ENCODE measurements at regions not wholly inside any gene's neighbourhood (a gene's known extent, or its start where the extent isn't known, plus 50 kb on each side); places are given as distances from the start of the nearest gene placed in this dataset.

GRCh38 chrX:9330249-9330982, 134.4 kb upstream of the TBL1X start:
- TF ChIP-seq ELK1 (IDR thresholded peaks at IDR 0.05; ENCODE audit: borderline replicate concordance, low read depth, low read length) (no peak), CTCF (conservative IDR thresholded peaks at IDR 0.05; ENCODE audit: low read depth, low read length) (no peak), FOS (IDR thresholded peaks at IDR 0.05; ENCODE audit: low read depth, low read length) (no peak), CHD1 (IDR thresholded peaks at IDR 0.05; ENCODE audit: low read depth, low read length) (no peak), USF2 (IDR thresholded peaks at IDR 0.05; ENCODE audit: low read depth, low read length) (no peak), MXI1 (IDR thresholded peaks at IDR 0.05; ENCODE audit: borderline replicate concordance, low read depth, low read length) (no peak), BHLHE40 (IDR thresholded peaks at IDR 0.05; ENCODE audit: low read depth, low read length) (no peak), NFE2L2 (IDR thresholded peaks at IDR 0.05; ENCODE audit: low read depth, low read length) (no peak), RCOR1 (IDR thresholded peaks at IDR 0.05; ENCODE audit: insufficient replicate concordance, low read length) (no peak), CEBPB (IDR thresholded peaks at IDR 0.05; ENCODE audit: low read depth, low read length) (no peak), RFX5 (IDR thresholded peaks at IDR 0.05; ENCODE audit: low read depth, low read length) (no peak), MAZ (IDR thresholded peaks at IDR 0.05; ENCODE audit: borderline replicate concordance, low read depth, low read length) (no peak), SMC3 (IDR thresholded peaks at IDR 0.05; ENCODE audit: low read depth, low read length) (no peak), POLR2A (IDR thresholded peaks at IDR 0.05; ENCODE audit: low read depth, low read length) (no peak), MAFK (IDR thresholded peaks at IDR 0.05; ENCODE audit: low read depth, low read length) (no peak), RAD21 (IDR thresholded peaks at IDR 0.05; ENCODE audit: low read length) (no peak)
- no peak for DNase-seq
- Histone ChIP-seq H2AK9ac (replicated peaks; ENCODE audit: low read depth, low read length, poor library complexity) (no peak overlapping the region), H2BK15ac (ENCODE audit: low read depth, low read length) (no peak overlapping the region), H3K18ac (ENCODE audit: low read depth, low read length) (no peak overlapping the region), H3K14ac (replicated peaks; ENCODE audit: low read depth, low read length) (no peak overlapping the region), H2AK5ac (ENCODE audit: low read depth, low read length) (no peak overlapping the region), H2AFZ (replicated peaks; ENCODE audit: low read length, poor library complexity) (no peak overlapping the region), H4K20me1 (ENCODE audit: insufficient read depth, low read length) (no peaks in the 10 kb centered on the region), H3K9me1 (ENCODE audit: insufficient read depth, low read length) (peaks cover 6% of the 10 kb centered on the region), H3K4me2 (ENCODE audit: low read depth, low read length) (no peak overlapping the region), H3K23ac (ENCODE audit: low read depth, low read length) (no peak overlapping the region), H2BK20ac (ENCODE audit: low read depth, low read length) (no peak overlapping the region), H3K27me3 (ENCODE audit: control insufficient read depth, insufficient read depth, low read length) (no peaks in the 10 kb centered on the region), H3K4me3 (ENCODE audit: insufficient read depth, low read depth, low read length) (no peak overlapping the region), H2BK5ac (ENCODE audit: low read depth, low read length, poor library complexity, severe bottlenecking) (no peak overlapping the region), H3K79me1 (ENCODE audit: low read depth in 1 of 2, low read length in 2 of 2) (no peaks in the 10 kb centered on the region), H4K8ac (ENCODE audit: low read depth in 2 of 2, low read length in 2 of 2) (no peak overlapping the region), H3K27ac (ENCODE audit: insufficient read depth, low read length) (no peak overlapping the region), H2BK120ac (ENCODE audit: low read depth, low read length) (no peak overlapping the region), H3K36me3 (ENCODE audit: control insufficient read depth, insufficient read depth, low read length) (no peaks in the 10 kb centered on the region), H3K9me3 (ENCODE audit: control insufficient read depth, insufficient read depth, low read length) (no peaks in the 10 kb centered on the region), H3K4me1 (ENCODE audit: control insufficient read depth, insufficient read depth, low read length) (peaks cover 4% of the 10 kb centered on the region), H3K56ac (ENCODE audit: extremely low read depth, insufficient read depth, low read length) (no peak overlapping the region), H4K5ac (ENCODE audit: low read depth, low read length) (no peak overlapping the region), H4K91ac (ENCODE audit: insufficient read depth, low read depth, low read length) (no peak overlapping the region), H3K9ac (ENCODE audit: low read depth, low read length) (no peak overlapping the region), H3K4ac (ENCODE audit: low read depth, low read length) (no peak overlapping the region)
- in situ Hi-C loops (cut with MboI; ENCODE audit: low sequenced_read_pairs) (no loop called here), intact Hi-C loops (cut with micrococcal nuclease) (no loop called here), dilution Hi-C loops (cut with HindIII; ENCODE audit: low sequenced_read_pairs, unreplicated experiment) (no loop called here)
- no TSS peak for BruUV-seq (replicated peaks)
- ChIA-PET CTCF (interaction anchor here (0.7 kb wide), 1 partner anchor 427 kb away, joined by 3 read pairs; no protein-coding TSS in a partner anchor), POLR2A (ENCODE audit: unreplicated experiment) (no interaction called here)
- WGBS, 2 experiments (ENCODE audit: extremely low coverage in 2 of 2, insufficient read length in 1 of 2), result 17% methylated on average over 1 of the region's 8 CpGs; no CpG with 5 or more reads in 1 of the 2 experiments
- no peak for ATAC-seq (ENCODE audit: low read depth)

Data from IMR-90 (cell line).